NB4 (cell line): ENCODE measurements at regions not wholly inside any gene's neighbourhood (a gene's known extent, or its start where the extent isn't known, plus 50 kb on each side); places are given as distances from the start of the nearest gene placed in this dataset.

Source experiments
- DNase-seq: peaks from one replicate; pipeline ENCODE4 v3.0.0; 2010; ENCODE audit warnings: low read depth
- H3K4me3 ChIP-seq: one replicate; pipeline ENCODE4 v1.5.1; 2011; ENCODE audit warnings: mild to moderate bottlenecking, low read depth, low read length, moderate library complexity
- CTCF ChIP-seq: IDR thresholded peaks from one replicate; pipeline ENCODE4 v1.5.1; 2012; ENCODE audit warnings: low read depth, low read length
- MAX ChIP-seq: IDR thresholded peaks from 2 replicates; pipeline ENCODE4 v1.6.1; 2011; ENCODE audit warnings: low read depth, low read length
- MYC ChIP-seq: IDR thresholded peaks from 2 replicates; pipeline ENCODE4 v1.6.1; 2011; ENCODE audit warnings: low read depth, low read length
- POLR2A ChIP-seq: IDR thresholded peaks from 2 replicates; pipeline ENCODE4 v1.6.1; 2011; ENCODE audit warnings: mild to moderate bottlenecking; ENCODE audit not compliant: insufficient read length; ENCODE audit errors: extremely low read depth

GRCh38 chr10:113423981-113424721 lies 128.7 kb upstream of the HABP2 start:
- DNase-seq, result no peak
- TF ChIP-seq CTCF, result no peak
- TF ChIP-seq POLR2A, result no peak
- no peak for TF ChIP-seq MAX
- TF ChIP-seq MYC, result no peak
- no peak overlapping the region for H3K4me3 ChIP-seq

GRCh38 chr10:113425008-113425407 lies 127.8 kb upstream of the HABP2 start:
- no peak for DNase-seq
- TF ChIP-seq CTCF, result no peak
- no peak for TF ChIP-seq POLR2A
- no peak for TF ChIP-seq MYC
- no peak for TF ChIP-seq MAX
- no peak overlapping the region for H3K4me3 ChIP-seq

GRCh38 chr10:113425541-113425951 lies 127.3 kb upstream of the HABP2 start:
- no peak for DNase-seq
- no peak overlapping the region for H3K4me3 ChIP-seq
- TF ChIP-seq MAX (no peak), MYC (no peak), CTCF (no peak)

GRCh38 chr10:113426181-113426877 lies 126.5 kb upstream of the HABP2 start:
- no peak overlapping the region for H3K4me3 ChIP-seq
- TF ChIP-seq POLR2A (no peak), MYC (no peak), MAX (no peak), CTCF (no peak)
- DNase-seq, result no peak

GRCh38 chr10:113427236-113427735 lies 125.6 kb upstream of the HABP2 start:
- no peak for TF ChIP-seq POLR2A
- no peak for TF ChIP-seq CTCF
- no peak for TF ChIP-seq MYC
- no peak for TF ChIP-seq MAX
- H3K4me3 ChIP-seq, result no peak overlapping the region
- DNase-seq, result no peak
